ENCODE measurements at regions not wholly inside any gene's neighbourhood (a gene's known extent, or its start where the extent isn't known, plus 50 kb on each side); places are given as distances from the start of the nearest gene placed in this dataset.
"Not testable (repeated sequence)": the region's sequence is repeated elsewhere in the genome, so short reads cannot be mapped to it uniquely, and the experiment has no call there.

GRCh38 chr7:46054915-46055314, 133.8 kb upstream of the IGFBP3 start:
- no peak for DNase-seq (ENCODE audit: low read depth)

- DNase-seq (ENCODE audit: low read depth) = peak; percentile 37
Observed at GRCh38 chr7:46054272-46054671, 133.2 kb upstream of the IGFBP3 start.

- DNase-seq (ENCODE audit: low read depth) = no peak
Observed at GRCh38 chr7:46047581-46047980, 126.5 kb upstream of the IGFBP3 start.

GRCh38 chr7:46043338-46043737, 122.3 kb upstream of the IGFBP3 start:
- not testable (repeated sequence) for DNase-seq (ENCODE audit: low read depth)

- not testable (repeated sequence) for DNase-seq (ENCODE audit: low read depth)
Observed at GRCh38 chr7:46039813-46040212, 118.7 kb upstream of the IGFBP3 start.

- DNase-seq (ENCODE audit: low read depth) = no peak
Observed at GRCh38 chr7:46035166-46035565, 114.1 kb upstream of the IGFBP3 start.

- no peak for DNase-seq (ENCODE audit: low read depth)
Observed at GRCh38 chr7:46034056-46034768, 113.1 kb upstream of the IGFBP3 start.

GRCh38 chr7:46033592-46033991, 112.5 kb upstream of the IGFBP3 start:
- no peak for DNase-seq (ENCODE audit: low read depth)

GRCh38 chr7:46032942-46033341, 111.9 kb upstream of the IGFBP3 start:
- no peak for DNase-seq (ENCODE audit: low read depth)

GRCh38 chr7:46032353-46032752, 111.3 kb upstream of the IGFBP3 start:
- no peak for DNase-seq (ENCODE audit: low read depth)

GRCh38 chr7:46029111-46029704, 108.1 kb upstream of the IGFBP3 start:
- no peak for DNase-seq (ENCODE audit: low read depth)

GRCh38 chr7:46028246-46028645, 107.2 kb upstream of the IGFBP3 start:
- no peak for DNase-seq (ENCODE audit: low read depth)

GRCh38 chr7:46026741-46027140, 105.7 kb upstream of the IGFBP3 start:
- no peak for DNase-seq (ENCODE audit: low read depth)

GRCh38 chr7:46024263-46024916, 103.3 kb upstream of the IGFBP3 start:
- no peak for DNase-seq (ENCODE audit: low read depth)

- DNase-seq (ENCODE audit: low read depth) = no peak
Observed at GRCh38 chr7:46022397-46022796, 101.3 kb upstream of the IGFBP3 start.

GRCh38 chr7:46015107-46015868, 94.2 kb upstream of the IGFBP3 start:
- no peak for DNase-seq (ENCODE audit: low read depth)

GRCh38 chr7:46011501-46011900, 90.4 kb upstream of the IGFBP3 start:
- DNase-seq (ENCODE audit: low read depth) = no peak

- DNase-seq (ENCODE audit: low read depth) = no peak
Observed at GRCh38 chr7:46011059-46011458, 90.0 kb upstream of the IGFBP3 start.

GRCh38 chr7:46009211-46009610, 88.1 kb upstream of the IGFBP3 start:
- DNase-seq (ENCODE audit: low read depth) = no peak

- DNase-seq (ENCODE audit: low read depth) = no peak
Observed at GRCh38 chr7:46007990-46008643, 87.0 kb upstream of the IGFBP3 start.

- peak; percentile 63 for DNase-seq (ENCODE audit: low read depth)
Observed at GRCh38 chr7:46007194-46007593, 86.1 kb upstream of the IGFBP3 start.

All from HT1080 (cell line).